Fibroblast of lung (primary cell): ENCODE measurements at regions not wholly inside any gene's neighbourhood (a gene's known extent, or its start where the extent isn't known, plus 50 kb on each side); places are given as distances from the start of the nearest gene placed in this dataset.

ENCODE experiments used
- DNase-seq, 2 donors: peaks; one replicate each; pipeline versions ENCODE4 v3.0.0 to v3.0.0-alpha.2; 2010; ENCODE audit warnings: low read depth in 2 of 2
- H2AFZ ChIP-seq: 2 replicates; pipeline ENCODE4 v1.5.1; 2012; ENCODE audit warnings: low read length, control low read depth, inconsistent platforms
- H3K27ac ChIP-seq: 2 replicates; pipeline ENCODE4 v1.5.1; 2011; ENCODE audit warnings: low read length, control low read depth; ENCODE audit not compliant: insufficient read depth
- H3K27me3 ChIP-seq: 2 replicates; pipeline ENCODE4 v1.5.1; 2011; ENCODE audit warnings: mild to moderate bottlenecking, low read length; ENCODE audit not compliant: control insufficient read depth, insufficient read depth
- H3K36me3 ChIP-seq: 2 replicates; pipeline ENCODE4 v1.5.1; 2011; ENCODE audit warnings: low read length; ENCODE audit not compliant: control insufficient read depth, insufficient read depth
- H3K4me1 ChIP-seq: 2 replicates; pipeline ENCODE4 v1.5.1; 2011; ENCODE audit warnings: low read length; ENCODE audit not compliant: control insufficient read depth, insufficient read depth; ENCODE audit errors: extremely low read depth
- H3K4me2 ChIP-seq: 2 replicates; pipeline ENCODE4 v1.5.1; 2011; ENCODE audit warnings: low read length, control low read depth; ENCODE audit not compliant: insufficient read depth; ENCODE audit errors: extremely low read depth
- H3K4me3 ChIP-seq, 4 experiments: fragments of 200-600 bp in 1 of 4; sonication (generic) in 1 of 4; replicated peaks in 1 of 4; 2 replicates each; pipeline ENCODE4 v1.5.1; 2011 to 2016; ENCODE audit warnings: low read length in 4 of 4, low read depth in 3 of 4, mild to moderate bottlenecking in 3 of 4, control low read depth in 2 of 4, inconsistent platforms in 1 of 4, mixed read lengths in 1 of 4; ENCODE audit not compliant: insufficient read depth in 1 of 4; ENCODE audit errors: control extremely low read depth in 1 of 4
- H3K79me2 ChIP-seq: 2 replicates; pipeline ENCODE4 v1.5.1; 2012; ENCODE audit warnings: mild to moderate bottlenecking, low read length, inconsistent platforms; ENCODE audit not compliant: control insufficient read depth, insufficient read depth
- H3K9ac ChIP-seq: 2 replicates; pipeline ENCODE4 v1.5.1; 2011; ENCODE audit warnings: mild to moderate bottlenecking, low read length, control low read depth; ENCODE audit not compliant: insufficient read depth
- H3K9me3 ChIP-seq: 2 replicates; pipeline ENCODE4 v1.5.1; 2012; ENCODE audit warnings: low read depth, low read length; ENCODE audit not compliant: control insufficient read depth, insufficient read depth
- H4K20me1 ChIP-seq: 2 replicates; pipeline ENCODE4 v1.5.1; 2011; ENCODE audit warnings: low read length; ENCODE audit not compliant: control insufficient read depth, insufficient read depth; ENCODE audit errors: extremely low read depth
- CTCF ChIP-seq, 2 donors: IDR thresholded peaks in 1 of 2; conservative IDR thresholded peaks in 1 of 2; 1 replicate in 1 of 2; 2 replicates in 1 of 2; pipeline ENCODE4 v1.5.1; 2011 to 2012; ENCODE audit warnings: low read length in 2 of 2, control low read depth in 1 of 2, inconsistent platforms in 1 of 2, low read depth in 1 of 2, mild to moderate bottlenecking in 1 of 2
- EZH2 ChIP-seq: IDR thresholded peaks from 2 replicates; pipeline ENCODE4 v1.5.1; 2012; ENCODE audit warnings: low read length, control low read depth, mild to moderate bottlenecking; ENCODE audit errors: missing control alignments

GRCh38 chr10:111158595-111158994 is 81.8 kb downstream of the ADRA2A start:
- no peaks in the 10 kb centered on the region for H3K4me1 ChIP-seq

GRCh38 chr10:111161109-111161874 is 84.5 kb downstream of the ADRA2A start:
- Histone ChIP-seq H3K4me1 (no peaks in the 10 kb centered on the region), H3K79me2 (no peaks in the 10 kb centered on the region), H3K4me2 (no peak overlapping the region), H3K9ac (no peak overlapping the region), H2AFZ (no peak overlapping the region), H3K4me3 (no peak overlapping the region), H4K20me1 (no peaks in the 10 kb centered on the region), H3K27me3 (no peaks in the 10 kb centered on the region), H3K27ac (no peak overlapping the region), H3K36me3 (no peaks in the 10 kb centered on the region), H3K9me3 (no peaks in the 10 kb centered on the region)
- no peak for DNase-seq
- TF ChIP-seq EZH2 (no peak), CTCF (conservative IDR thresholded peaks at IDR 0.05 in 1 of 2, IDR thresholded peaks at IDR 0.05 in 1 of 2; ENCODE audit: low read depth in 1 of 2, low read length in 2 of 2) (no peak)

More at GRCh38 chr10:111158595-111158994, 81.8 kb downstream of the ADRA2A start:
- Histone ChIP-seq H3K4me2 (no peak overlapping the region), H2AFZ (no peak overlapping the region), H4K20me1 (no peaks in the 10 kb centered on the region), H3K27me3 (no peaks in the 10 kb centered on the region), H3K27ac (no peak overlapping the region), H3K4me3 (no peak overlapping the region), H3K9me3 (no peaks in the 10 kb centered on the region), H3K36me3 (no peaks in the 10 kb centered on the region), H3K9ac (no peak overlapping the region), H3K79me2 (no peaks in the 10 kb centered on the region)
- no peak for DNase-seq
- TF ChIP-seq EZH2 (no peak), CTCF (conservative IDR thresholded peaks at IDR 0.05 in 1 of 2, IDR thresholded peaks at IDR 0.05 in 1 of 2; ENCODE audit: low read depth in 1 of 2, low read length in 2 of 2) (no peak)

- H3K27me3 ChIP-seq = no peaks in the 10 kb centered on the region
- no peaks in the 10 kb centered on the region for H3K36me3 ChIP-seq
- H4K20me1 ChIP-seq = no peaks in the 10 kb centered on the region
- H3K9ac ChIP-seq = no peak overlapping the region
- no peak overlapping the region for H2AFZ ChIP-seq
- no peak for DNase-seq
- H3K4me1 ChIP-seq = no peaks in the 10 kb centered on the region
- no peaks in the 10 kb centered on the region for H3K79me2 ChIP-seq
- TF ChIP-seq EZH2 (no peak), CTCF (conservative IDR thresholded peaks at IDR 0.05 in 1 of 2, IDR thresholded peaks at IDR 0.05 in 1 of 2; ENCODE audit: low read depth in 1 of 2, low read length in 2 of 2) (no peak)
- no peaks in the 10 kb centered on the region for H3K9me3 ChIP-seq
- H3K27ac ChIP-seq = no peak overlapping the region
- H3K4me3 ChIP-seq = no peak overlapping the region
- no peak overlapping the region for H3K4me2 ChIP-seq
Observed at GRCh38 chr10:111171183-111171582, 94.4 kb downstream of the ADRA2A start.
